Embryonic facial prominence (tissue), 1 donor: ENCODE measurements at regions not wholly inside any gene's neighbourhood (a gene's known extent, or its start where the extent isn't known, plus 50 kb on each side); places are given as distances from the start of the nearest gene placed in this dataset.
"Not testable (repeated sequence)": the region's sequence is repeated elsewhere in the genome, so short reads cannot be mapped to it uniquely, and the experiment has no call there.

ENCODE experiments used
- DNase-seq: peaks from one replicate; pipeline ENCODE4 v3.0.0-alpha.2; 2016; ENCODE audit errors: extremely low spot score

DNA sequence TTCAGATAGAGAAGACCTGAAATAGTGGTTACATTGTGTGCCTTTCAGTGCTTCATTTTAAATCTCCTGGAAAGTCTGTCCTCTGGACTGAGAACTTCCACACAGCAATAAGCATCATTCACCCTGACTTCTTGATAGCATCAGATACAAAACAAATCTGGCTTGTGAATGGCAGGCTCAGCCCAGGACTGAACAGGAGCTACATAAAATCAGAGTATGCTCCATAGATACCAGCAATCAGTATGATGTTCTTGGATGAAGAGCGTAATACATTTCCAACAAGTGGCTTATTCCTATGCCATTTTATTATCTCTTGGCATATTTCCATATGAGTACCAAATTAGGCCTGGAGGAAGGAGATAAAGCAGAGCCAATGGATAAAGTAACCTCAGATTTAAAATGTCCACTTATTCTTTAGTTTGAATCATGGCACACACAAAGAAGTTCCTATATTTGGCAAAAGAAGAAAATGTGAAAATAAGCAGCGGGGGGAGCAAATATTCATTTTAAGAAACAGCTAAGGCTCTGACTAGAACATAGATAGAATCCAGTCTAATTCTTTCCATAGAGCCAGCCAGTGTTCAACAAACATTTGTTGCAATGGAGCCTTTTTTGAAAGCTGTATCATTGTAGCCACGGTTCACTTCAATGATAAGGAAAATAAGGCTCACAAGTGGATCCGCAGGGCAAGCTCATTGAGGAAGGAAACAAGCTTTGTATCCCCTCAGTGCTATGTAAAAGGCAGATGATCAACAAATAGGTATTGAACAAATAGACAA, 230.8 kb upstream of the CHAC2 start:
- DNase-seq = no peak

GRCh38 chr2:53535234-53535840, 232.3 kb upstream of the CHAC2 start:
- DNase-seq = no peak

DNA sequence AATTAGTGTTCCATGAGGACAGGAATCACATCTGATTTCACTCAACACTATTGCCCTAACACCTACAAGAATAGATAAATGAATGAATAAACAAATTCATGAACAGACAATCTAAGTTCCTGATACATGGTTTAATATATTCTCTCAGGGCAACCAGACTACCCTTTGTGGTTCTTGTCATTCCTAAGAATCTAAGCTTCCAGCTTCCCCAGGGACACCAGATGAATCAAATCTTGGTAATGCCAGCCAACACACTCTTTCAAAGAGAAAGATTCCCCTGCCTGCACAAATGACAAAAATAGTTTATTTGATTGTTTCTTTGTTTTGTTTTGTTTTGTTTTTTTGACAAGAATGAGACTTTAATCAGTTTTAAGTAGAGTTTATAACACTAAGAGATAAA, 237.5 kb upstream of the CHAC2 start:
- no peak for DNase-seq

DNA sequence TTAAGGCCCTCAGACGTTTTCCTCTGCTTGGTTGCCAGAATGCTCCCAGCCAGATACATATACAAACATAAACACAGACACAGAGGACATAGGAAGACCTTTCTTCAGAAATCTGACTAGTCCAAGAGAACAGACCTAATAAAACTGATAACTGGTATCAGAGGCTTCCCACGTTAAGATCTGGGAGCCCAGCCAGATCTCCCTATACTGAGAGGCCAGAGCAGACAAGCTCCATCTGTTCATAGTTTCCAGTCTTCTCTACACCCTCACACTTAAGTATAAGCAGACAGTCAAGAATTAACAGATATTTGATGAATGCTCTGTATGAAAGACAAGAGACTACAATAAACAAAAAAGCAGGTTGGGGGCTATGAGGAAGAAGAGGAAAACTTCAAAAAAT, 240.5 kb upstream of the CHAC2 start:
- no peak for DNase-seq

DNA sequence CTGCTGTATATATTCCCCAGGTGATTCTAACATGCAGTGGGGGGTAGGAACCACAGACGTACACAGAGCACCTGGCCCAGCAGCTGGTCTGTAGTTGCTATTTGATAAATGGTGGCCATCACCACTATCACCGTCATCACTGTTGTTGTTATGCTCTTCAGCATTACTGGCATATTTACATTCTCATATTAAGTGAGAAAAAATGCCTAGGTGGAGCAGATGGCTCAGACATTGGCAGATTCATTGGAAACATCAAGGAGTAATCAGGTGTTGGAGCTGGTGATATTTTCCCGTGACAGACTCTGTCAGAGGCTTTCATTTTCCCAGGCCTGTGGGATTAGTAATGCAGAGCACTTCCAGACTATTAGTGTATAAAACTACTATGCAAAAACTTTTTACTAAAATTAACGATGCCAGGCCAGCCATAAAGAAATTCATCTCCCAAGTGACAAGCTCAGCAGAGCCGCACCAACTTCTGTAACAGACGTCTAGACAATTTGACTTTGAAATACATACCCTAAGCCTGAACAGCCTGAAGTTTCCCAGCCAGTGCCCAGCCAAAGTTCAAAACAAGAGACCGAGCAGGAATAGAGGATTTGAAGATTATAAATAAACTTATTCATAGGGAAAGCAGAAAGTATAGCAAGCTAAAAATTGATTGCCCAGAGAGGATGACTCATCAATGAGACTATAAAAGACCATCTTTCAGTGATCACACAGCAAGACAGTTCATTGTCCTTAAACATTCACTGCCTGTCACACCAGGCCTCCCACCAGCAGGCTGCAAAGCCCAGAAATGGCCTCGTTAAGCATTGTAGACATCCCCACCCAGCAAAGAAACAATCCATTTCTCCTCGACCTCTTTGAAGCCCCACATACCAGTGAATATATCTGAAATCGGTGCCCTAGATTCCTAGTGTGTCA, 247.4 kb upstream of the CHAC2 start:
- no peak for DNase-seq

- no peak for DNase-seq
Observed at GRCh38 chr2:53517406-53517805, 250.2 kb upstream of the CHAC2 start.

- no peak for DNase-seq
Observed at GRCh38 chr2:53516650-53517049, 251.0 kb upstream of the CHAC2 start.

- no peak for DNase-seq
Observed at GRCh38 chr2:53515435-53516332, 251.9 kb upstream of the CHAC2 start.

DNA sequence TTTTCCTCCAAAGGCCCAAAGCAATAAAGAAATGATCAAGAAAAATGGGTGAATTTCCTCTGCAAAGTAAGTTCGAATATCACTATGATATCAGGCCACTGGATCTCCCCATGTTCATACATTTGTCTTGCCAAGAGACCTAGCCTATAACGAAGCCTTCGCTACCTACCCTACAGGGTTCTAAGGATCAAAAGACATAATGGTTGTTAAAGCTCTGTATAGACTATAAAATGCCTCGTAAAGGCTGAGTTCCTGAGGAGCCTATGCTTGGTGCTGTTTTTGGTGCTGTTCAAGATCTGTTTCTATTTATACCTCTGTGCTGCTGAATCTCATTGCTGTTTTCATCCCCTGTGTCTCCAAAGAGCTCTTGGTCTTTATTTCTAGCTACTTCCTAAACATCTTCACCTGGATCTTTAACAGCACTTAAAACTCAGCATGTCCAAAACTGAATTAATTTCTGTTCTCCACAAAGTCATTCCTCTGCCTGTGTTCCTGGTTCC, 254.4 kb upstream of the CHAC2 start:
- DNase-seq = no peak

- DNase-seq = no peak
Observed at GRCh38 chr2:53512071-53512826, 255.4 kb upstream of the CHAC2 start.

GRCh38 chr2:53511549-53511948, 256.1 kb upstream of the CHAC2 start:
- no peak for DNase-seq

DNA sequence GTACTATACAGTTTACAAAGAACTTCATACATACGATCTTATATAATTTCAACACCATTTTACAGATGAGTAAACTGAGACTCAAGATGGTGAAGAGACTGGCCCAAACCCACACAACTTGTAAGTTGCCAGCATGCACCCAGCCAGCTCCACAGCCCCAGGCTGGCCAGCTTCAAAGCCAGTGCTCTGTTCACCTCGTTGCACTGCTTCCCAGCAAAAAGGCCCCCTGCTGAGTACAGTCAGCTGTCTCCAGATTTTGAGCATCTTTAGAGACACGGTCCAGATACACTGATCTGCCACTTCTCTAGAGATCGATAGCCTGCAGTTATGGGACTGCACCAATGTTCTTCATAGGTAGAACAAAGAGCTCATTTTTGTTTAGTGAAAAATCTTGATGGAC, 257.2 kb upstream of the CHAC2 start:
- no peak for DNase-seq

DNA sequence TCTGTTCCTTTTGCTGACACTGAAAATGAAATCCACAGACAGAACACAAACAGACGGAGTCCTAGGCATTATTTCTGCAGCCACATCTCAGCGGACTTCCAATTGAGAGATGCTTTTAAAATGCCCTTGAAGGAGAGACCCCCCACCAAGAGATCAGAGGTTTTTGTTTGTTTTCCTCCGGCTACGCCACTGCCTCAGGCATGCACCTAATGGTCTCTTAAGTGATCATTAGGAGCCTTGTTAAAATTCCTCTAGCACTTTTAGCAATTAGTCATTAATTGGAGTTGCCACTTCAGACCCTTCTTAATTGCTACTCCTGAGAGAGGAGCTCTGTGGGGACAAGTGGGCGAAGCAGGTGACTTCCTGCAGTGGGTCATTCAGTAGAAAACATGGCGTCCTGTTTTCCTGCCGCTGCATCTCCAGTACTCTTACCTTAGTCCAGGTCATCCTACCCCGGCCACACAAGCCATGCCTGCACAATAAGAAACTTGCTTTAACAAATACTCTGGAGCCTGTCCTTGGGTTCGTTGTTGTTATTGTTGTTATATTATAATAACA, 257.7 kb upstream of the CHAC2 start:
- no peak for DNase-seq

DNA sequence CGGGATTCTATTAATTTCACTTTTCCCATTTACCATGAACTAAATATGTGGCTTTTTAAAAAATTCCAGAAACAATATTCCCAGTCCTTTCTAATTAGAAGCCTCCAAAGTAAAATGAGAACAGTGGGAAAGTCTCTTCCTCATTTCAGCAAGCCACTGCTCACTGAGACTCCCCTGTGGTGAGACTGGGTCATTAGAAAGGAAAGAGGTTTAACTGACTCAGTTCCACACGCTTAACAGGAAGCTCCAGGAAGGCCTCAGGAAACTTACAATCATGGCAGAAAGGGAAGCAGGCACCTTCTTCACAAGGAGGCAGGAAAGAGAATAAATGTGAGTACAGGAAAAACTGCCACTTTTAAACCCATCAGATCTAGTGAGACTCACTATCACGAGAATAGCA, 258.9 kb upstream of the CHAC2 start:
- no peak for DNase-seq

- DNase-seq = not testable (repeated sequence)
Observed at GRCh38 chr2:53507070-53507469, 260.5 kb upstream of the CHAC2 start.

DNA sequence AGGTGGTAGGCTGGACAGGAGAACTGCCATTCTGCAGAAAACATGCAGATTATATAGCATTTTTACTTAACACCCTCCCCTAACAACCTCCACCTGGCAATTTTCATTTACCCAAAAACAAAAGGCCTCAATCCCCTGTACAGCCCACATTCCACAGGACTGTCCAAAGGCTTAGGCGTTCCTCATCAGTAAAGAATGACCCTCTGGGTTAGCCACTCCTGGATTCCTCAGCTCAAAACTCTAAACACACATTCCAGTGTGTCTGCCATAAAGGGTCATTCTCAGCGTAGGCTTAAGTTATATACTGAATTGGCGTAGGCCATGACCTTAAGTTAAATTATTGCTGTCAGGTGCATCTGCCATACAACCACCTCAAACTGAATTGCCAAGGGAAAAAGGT, 261.8 kb upstream of the CHAC2 start:
- no peak for DNase-seq

- DNase-seq = no peak
Observed at GRCh38 chr2:53504507-53504906, 263.1 kb upstream of the CHAC2 start.

DNA sequence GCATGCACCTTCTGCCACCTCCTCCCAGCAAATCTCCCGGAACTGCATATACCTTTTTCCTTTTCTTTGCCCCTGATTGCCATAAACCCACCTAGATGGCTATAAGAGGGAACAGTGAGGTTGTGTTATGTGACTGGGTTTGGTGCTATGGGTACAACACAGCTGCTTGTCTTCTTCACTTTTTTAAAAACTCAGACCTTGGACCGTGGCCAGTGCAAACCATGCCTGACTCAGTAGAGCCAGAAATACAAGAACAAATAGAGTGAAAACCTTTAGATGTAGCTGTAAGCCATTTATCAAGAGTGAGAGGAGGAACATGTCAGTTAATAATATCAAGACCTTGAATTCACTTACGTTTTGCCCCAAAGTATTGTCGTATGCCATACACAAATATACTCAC, 267.4 kb upstream of the CHAC2 start:
- no peak for DNase-seq

GRCh38 chr2:53498210-53498609, 269.4 kb upstream of the CHAC2 start:
- no peak for DNase-seq

DNA sequence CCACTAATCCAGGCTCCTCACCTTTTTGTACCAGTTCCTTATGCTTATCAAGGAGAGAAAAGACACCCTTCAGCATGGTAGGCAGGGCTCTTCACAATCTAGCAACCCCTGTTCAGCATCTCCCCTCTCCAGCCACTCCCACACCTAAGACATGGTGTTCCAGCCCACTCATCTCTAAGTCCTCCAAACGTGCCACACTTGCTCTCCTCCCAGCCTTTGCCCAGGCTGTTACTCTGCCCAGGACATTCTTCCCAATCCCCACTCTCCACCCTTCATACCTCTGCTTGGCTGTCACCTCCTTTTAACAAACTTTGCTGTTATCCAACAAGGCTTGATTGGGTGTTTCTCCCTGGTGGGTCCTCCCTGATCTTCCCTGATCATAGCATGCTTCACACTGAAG, 270.6 kb upstream of the CHAC2 start:
- no peak for DNase-seq
